ENCODE measurements at regions not wholly inside any gene's neighbourhood (a gene's known extent, or its start where the extent isn't known, plus 50 kb on each side); places are given as distances from the start of the nearest gene placed in this dataset.

GRCh38 chr4:152045807-152046571 is 285.2 kb upstream of the GATB start:
- TF ChIP-seq CEBPB (IDR thresholded peaks at IDR 0.05) (no peak; the same call in 1 of the 2 replicates), ZBTB7A (IDR thresholded peaks at IDR 0.05; ENCODE audit: low read depth) (peak; percentile 10; the same call in 1 of the 2 replicates), NFIC (IDR thresholded peaks at IDR 0.05) (peak; percentile 65), EP300 (IDR thresholded peaks at IDR 0.05; ENCODE audit: borderline replicate concordance) (peak; percentile 73; the same call in 1 of the 2 replicates), REST (IDR thresholded peaks at IDR 0.05; ENCODE audit: low read depth) (no peak), TCF12 (IDR thresholded peaks at IDR 0.05; ENCODE audit: low read depth) (peak; percentile 82), YY1 (IDR thresholded peaks at IDR 0.05; ENCODE audit: low read depth) (peak; percentile 26; the same call in 1 of the 2 replicates), FOXM1 (IDR thresholded peaks at IDR 0.05; ENCODE audit: borderline replicate concordance, low read depth) (0 out of 2 replicates have a peak, but pooled peaks have one; percentile 13), USF1 (IDR thresholded peaks at IDR 0.05) (no peak), RAD21 (IDR thresholded peaks at IDR 0.05; ENCODE audit: low read depth) (peak; percentile 71), MAX (IDR thresholded peaks at IDR 0.05) (peak; percentile 79), CREB1 (IDR thresholded peaks at IDR 0.05; ENCODE audit: low read depth) (no peak), TAF1 (IDR thresholded peaks at IDR 0.05; ENCODE audit: low read depth) (no peak), TEAD4 (IDR thresholded peaks at IDR 0.05) (peak; percentile 98), EGR1 (IDR thresholded peaks at IDR 0.05) (no peak)

GRCh38 chr4:152045449-152045806 is 284.6 kb upstream of the GATB start:
- TF ChIP-seq TEAD4 (IDR thresholded peaks at IDR 0.05), result no peak

- TF ChIP-seq TAF1 (IDR thresholded peaks at IDR 0.05; ENCODE audit: low read depth), result no peak
- no peak for TF ChIP-seq RAD21 (IDR thresholded peaks at IDR 0.05; ENCODE audit: low read depth)
- no peak for TF ChIP-seq TEAD4 (IDR thresholded peaks at IDR 0.05)
- TF ChIP-seq CREB1 (IDR thresholded peaks at IDR 0.05; ENCODE audit: low read depth), result no peak
- TF ChIP-seq EP300 (IDR thresholded peaks at IDR 0.05; ENCODE audit: borderline replicate concordance), result no peak
Observed at GRCh38 chr4:152044331-152045036, 283.7 kb upstream of the GATB start.

- TF ChIP-seq EGR1 (IDR thresholded peaks at IDR 0.05) (no peak), NFIC (IDR thresholded peaks at IDR 0.05) (no peak), TCF12 (IDR thresholded peaks at IDR 0.05; ENCODE audit: low read depth) (no peak), ZBTB7A (IDR thresholded peaks at IDR 0.05; ENCODE audit: low read depth) (no peak), CEBPB (IDR thresholded peaks at IDR 0.05) (no peak), RAD21 (IDR thresholded peaks at IDR 0.05; ENCODE audit: low read depth) (no peak), CREB1 (IDR thresholded peaks at IDR 0.05; ENCODE audit: low read depth) (no peak), FOXM1 (IDR thresholded peaks at IDR 0.05; ENCODE audit: borderline replicate concordance, low read depth) (no peak), YY1 (IDR thresholded peaks at IDR 0.05; ENCODE audit: low read depth) (no peak), TAF1 (IDR thresholded peaks at IDR 0.05; ENCODE audit: low read depth) (no peak), MAX (IDR thresholded peaks at IDR 0.05) (no peak), USF1 (IDR thresholded peaks at IDR 0.05) (no peak)
Observed at GRCh38 chr4:152041295-152041694, 280.5 kb upstream of the GATB start.

GRCh38 chr4:152039691-152040090 is 278.9 kb upstream of the GATB start:
- TF ChIP-seq TCF12 (IDR thresholded peaks at IDR 0.05; ENCODE audit: low read depth) (no peak), ZBTB7A (IDR thresholded peaks at IDR 0.05; ENCODE audit: low read depth) (no peak), CEBPB (IDR thresholded peaks at IDR 0.05) (no peak), EGR1 (IDR thresholded peaks at IDR 0.05) (no peak), TAF1 (IDR thresholded peaks at IDR 0.05; ENCODE audit: low read depth) (no peak), FOXM1 (IDR thresholded peaks at IDR 0.05; ENCODE audit: borderline replicate concordance, low read depth) (no peak), RAD21 (IDR thresholded peaks at IDR 0.05; ENCODE audit: low read depth) (no peak), CREB1 (IDR thresholded peaks at IDR 0.05; ENCODE audit: low read depth) (no peak), NFIC (IDR thresholded peaks at IDR 0.05) (no peak)

GRCh38 chr4:152039023-152039481 is 278.2 kb upstream of the GATB start:
- TF ChIP-seq TCF12 (IDR thresholded peaks at IDR 0.05; ENCODE audit: low read depth) (no peak), TEAD4 (IDR thresholded peaks at IDR 0.05) (no peak), EP300 (IDR thresholded peaks at IDR 0.05; ENCODE audit: borderline replicate concordance) (no peak), USF1 (IDR thresholded peaks at IDR 0.05) (no peak), TAF1 (IDR thresholded peaks at IDR 0.05; ENCODE audit: low read depth) (no peak), REST (IDR thresholded peaks at IDR 0.05; ENCODE audit: low read depth) (no peak), EGR1 (IDR thresholded peaks at IDR 0.05) (no peak), YY1 (IDR thresholded peaks at IDR 0.05; ENCODE audit: low read depth) (no peak), FOXM1 (IDR thresholded peaks at IDR 0.05; ENCODE audit: borderline replicate concordance, low read depth) (no peak), NFIC (IDR thresholded peaks at IDR 0.05) (no peak), CREB1 (IDR thresholded peaks at IDR 0.05; ENCODE audit: low read depth) (no peak), ZBTB7A (IDR thresholded peaks at IDR 0.05; ENCODE audit: low read depth) (no peak), RAD21 (IDR thresholded peaks at IDR 0.05; ENCODE audit: low read depth) (no peak), MAX (IDR thresholded peaks at IDR 0.05) (no peak), CEBPB (IDR thresholded peaks at IDR 0.05) (no peak)
